GM12892 (cell line): ENCODE measurements at regions not wholly inside any gene's neighbourhood (a gene's known extent, or its start where the extent isn't known, plus 50 kb on each side); places are given as distances from the start of the nearest gene placed in this dataset.

Experiments
- DNase-seq: peaks from one replicate; pipeline ENCODE4 v3.0.0; 2011; ENCODE audit not compliant: insufficient read length
- FAIRE-seq: peaks from 2 replicates; lab custom pipeline; 2011; peaks lifted over from hg19 to GRCh38; lab: Jason Lieb, UNC
- POLR2A ChIP-seq: IDR thresholded peaks from 2 replicates; pipeline ENCODE4 v1.6.1; 2011; ENCODE audit warnings: low read depth, low read length, control low read depth
- POLR2AphosphoS5 ChIP-seq: IDR thresholded peaks from 2 replicates; pipeline ENCODE4 v1.6.1; 2011; ENCODE audit warnings: low read depth, low read length, control low read depth
- TAF1 ChIP-seq: IDR thresholded peaks from 2 replicates; pipeline ENCODE4 v1.6.1; 2011; ENCODE audit warnings: low read depth, mild to moderate bottlenecking, control low read depth, low read length, borderline replicate concordance

DNA sequence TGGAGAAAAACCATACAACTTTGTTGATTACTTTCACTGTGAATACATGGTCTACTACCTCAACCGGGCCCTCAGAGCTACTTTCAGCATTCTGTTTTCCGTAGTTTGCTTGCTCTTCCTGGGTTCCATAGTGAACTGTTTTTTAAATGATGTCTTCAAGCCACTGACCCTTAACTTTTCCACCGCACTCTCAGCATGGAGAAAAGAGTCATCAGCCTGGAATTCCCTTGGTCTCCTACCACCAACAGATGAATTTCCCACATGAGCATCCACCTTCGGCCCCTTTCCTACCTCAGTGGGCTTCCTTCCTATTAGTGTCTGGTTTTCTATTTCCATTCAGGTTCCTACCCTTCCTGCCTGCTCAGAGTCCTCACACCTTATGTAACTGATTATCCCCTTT, 135.9 kb upstream of the ADAMTSL1 start:
- DNase-seq (no peak), FAIRE-seq (no peak)
- no peak for TF ChIP-seq POLR2A
- TF ChIP-seq POLR2AphosphoS5, result no peak
- no peak for TF ChIP-seq TAF1

DNA sequence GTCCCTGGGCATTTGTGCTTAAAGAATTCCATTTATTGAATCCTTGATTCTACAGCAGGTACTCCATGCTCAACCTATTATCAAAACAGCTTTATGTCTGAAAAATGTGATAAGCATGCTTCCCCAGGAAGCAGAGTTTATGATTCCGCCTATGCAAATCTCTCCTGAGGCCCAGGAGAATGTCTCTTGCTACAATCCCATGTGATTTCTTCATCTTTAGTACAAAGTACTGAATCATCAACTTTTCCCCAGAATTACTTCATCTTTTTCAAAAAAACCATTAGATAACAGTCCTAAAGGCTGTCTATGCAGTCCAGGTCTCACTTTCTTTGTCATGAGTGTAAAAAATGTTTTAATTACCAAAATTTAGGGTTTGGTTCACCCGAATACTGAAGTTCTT, 130.2 kb upstream of the ADAMTSL1 start:
- DNase-seq, result no peak
- TF ChIP-seq TAF1, result no peak
- TF ChIP-seq POLR2AphosphoS5, result no peak
- no peak for TF ChIP-seq POLR2A
- no peak for FAIRE-seq

DNA sequence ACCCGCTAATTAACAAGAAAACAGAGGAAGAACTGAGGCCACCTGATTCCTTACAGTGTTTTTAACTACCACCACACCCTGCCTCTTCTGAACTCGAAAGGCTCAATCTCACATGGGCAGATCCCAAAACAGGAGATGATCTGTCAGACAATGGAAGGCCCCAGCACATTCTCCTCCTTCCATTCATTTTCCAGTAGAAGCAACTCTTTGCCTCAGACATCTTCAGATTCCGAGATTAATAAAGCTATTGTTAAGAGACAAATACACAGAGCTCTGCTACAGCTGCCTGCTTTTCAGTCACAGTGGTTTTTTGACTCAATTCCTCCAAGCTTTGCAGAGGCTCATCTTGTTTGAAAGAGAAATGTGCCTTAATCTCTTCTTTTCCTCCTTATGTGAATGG, 127.2 kb upstream of the ADAMTSL1 start:
- DNase-seq (no peak), FAIRE-seq (no peak)
- no peak for TF ChIP-seq TAF1
- TF ChIP-seq POLR2A, result no peak
- TF ChIP-seq POLR2AphosphoS5, result no peak

DNA sequence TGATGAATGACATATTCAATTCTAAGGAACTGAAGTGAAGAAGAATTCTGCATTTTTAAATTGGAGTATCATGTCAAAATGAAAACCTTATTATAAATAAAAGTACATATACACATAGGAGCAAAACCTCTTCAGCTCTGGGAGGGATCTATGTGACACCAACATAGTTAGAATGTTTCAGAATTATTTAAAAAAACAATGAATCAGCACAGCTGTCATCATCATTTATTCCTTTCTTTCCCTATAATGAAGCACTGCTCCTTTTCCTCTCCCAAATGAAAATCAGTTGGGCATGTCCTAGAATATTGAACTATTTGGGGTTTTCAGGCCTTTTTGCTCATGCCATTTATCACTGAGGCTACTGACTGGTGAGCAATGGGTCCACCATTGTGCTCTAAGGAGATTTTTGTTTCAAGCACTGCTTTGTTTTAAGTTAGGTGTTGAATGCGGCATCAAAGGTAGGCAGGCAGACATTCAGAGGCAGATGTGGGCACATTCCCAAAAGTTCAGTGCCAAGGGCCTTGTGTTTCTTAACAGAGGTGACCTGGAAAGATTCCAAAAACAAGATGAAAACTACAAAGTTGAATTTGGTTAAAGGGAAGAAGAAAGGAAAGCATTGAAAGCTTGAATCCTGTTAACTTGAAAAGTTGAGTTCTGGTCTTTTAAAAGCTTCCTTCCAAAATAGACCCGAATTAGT, 126.4 kb upstream of the ADAMTSL1 start:
- TF ChIP-seq POLR2A, result no peak
- TF ChIP-seq POLR2AphosphoS5, result no peak
- TF ChIP-seq TAF1, result no peak
- FAIRE-seq (no peak), DNase-seq (no peak)

DNA sequence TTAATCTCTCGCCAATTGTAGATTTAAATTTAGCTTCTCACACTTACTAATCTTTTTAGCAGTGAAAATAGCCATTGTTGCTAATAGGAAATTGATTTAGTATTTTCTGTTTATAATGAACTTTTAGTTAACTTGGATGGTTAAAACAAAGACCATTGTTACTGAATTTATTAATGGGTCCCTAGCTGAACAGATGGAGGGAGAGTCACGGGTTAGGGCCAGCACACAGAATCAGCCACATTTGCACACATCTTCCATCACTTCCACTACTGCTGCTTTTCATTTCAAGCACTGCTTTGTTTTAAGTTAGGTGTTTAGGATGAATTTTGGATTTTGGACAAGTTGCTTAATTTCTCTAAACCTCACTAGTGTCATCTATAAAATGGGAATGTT, 125.9 kb upstream of the ADAMTSL1 start:
- TF ChIP-seq POLR2A (no peak), TAF1 (no peak), POLR2AphosphoS5 (no peak)
- FAIRE-seq (no peak), DNase-seq (no peak)

DNA sequence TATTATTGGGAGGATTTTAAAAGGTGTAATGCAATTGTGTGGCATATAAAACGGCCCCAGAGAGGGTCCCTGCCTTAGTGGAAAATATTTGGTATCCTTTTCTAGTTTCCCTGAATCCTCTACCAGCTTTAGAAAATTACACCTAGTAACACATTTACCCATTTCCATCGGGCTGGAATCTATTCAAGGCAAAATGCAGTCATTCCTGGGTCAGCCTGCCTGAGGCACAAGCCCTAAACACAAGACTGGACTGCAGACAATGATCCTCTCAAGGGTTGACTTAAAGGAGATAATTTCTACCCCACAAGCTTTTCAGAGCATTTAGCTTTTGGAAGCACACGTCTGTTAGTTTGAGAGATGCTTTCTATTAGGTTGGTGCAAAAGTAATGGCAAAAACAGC, 124.4 kb upstream of the ADAMTSL1 start:
- FAIRE-seq (no peak), DNase-seq (no peak)
- TF ChIP-seq TAF1, result no peak
- TF ChIP-seq POLR2AphosphoS5, result no peak
- TF ChIP-seq POLR2A, result no peak

DNA sequence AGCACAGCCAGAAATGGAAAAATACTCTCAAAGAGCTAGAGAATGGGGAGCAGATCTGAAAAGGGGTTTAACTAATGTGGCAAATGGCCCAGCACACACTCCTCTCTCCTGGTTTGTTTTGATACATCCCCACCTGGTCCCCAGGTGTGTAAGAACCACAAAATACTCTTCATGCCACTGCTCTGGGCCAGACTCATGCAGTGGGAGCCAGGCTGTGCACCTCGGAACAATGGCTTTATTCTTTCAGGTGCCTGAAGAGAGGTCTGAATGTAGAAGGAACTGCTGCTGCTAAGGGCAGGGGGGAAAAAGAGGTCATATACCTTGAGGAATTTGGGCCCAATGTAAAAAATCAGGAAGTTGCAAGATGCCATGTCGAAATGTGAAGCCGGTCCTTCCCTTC, 123.9 kb upstream of the ADAMTSL1 start:
- no peak for DNase-seq
- FAIRE-seq, result no peak
- TF ChIP-seq POLR2AphosphoS5 (no peak), TAF1 (no peak), POLR2A (no peak)

DNA sequence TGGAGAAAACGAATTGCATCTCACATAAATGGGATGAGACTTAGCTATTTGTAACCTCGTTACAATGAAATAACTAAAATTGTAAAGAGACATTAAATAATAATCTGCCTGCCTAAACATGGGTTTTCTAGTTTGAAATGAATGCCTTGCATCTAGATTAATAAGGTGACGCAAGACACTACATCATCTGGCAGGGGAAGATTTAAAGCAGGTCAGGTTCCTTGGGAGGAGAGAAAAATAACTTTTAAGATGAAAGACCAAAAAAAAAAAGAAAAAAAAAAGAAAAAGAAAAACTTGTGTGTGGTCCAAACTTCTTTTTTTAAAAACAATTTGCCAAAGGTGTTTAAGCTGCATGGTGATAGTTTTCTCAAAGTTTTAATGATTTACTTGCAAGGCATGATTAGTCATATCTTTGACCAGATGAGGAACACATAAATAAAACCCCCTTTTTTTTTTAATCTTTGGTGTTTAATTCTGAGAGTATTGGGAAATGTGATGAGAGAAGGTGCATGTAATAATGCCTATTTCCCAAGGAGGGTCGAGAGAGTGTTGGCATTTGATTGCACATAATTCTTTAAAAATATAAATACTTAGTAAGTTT, 122.9 kb upstream of the ADAMTSL1 start:
- FAIRE-seq (no peak), DNase-seq (no peak)
- TF ChIP-seq POLR2A (no peak), POLR2AphosphoS5 (no peak), TAF1 (no peak)

DNA sequence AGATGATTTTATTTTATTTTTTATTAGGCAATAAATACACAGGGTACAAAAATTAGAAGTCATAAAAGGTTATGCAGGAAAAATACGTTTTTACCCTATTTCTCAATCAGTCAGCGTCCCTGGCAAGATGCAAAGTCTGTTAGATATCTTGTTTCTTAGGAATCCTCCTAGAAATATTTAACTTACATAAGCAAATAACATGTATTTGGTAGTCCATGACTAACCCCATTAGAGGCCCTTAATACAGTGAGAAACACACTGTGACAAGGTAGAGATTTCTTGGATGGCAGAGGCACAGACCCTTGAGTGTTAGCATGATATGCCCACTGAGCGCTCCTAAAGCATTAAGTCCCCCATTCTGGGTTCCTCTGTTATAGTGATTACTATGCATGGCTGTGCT, 121.2 kb upstream of the ADAMTSL1 start:
- TF ChIP-seq POLR2A (no peak), TAF1 (no peak), POLR2AphosphoS5 (no peak)
- FAIRE-seq (no peak), DNase-seq (no peak)

DNA sequence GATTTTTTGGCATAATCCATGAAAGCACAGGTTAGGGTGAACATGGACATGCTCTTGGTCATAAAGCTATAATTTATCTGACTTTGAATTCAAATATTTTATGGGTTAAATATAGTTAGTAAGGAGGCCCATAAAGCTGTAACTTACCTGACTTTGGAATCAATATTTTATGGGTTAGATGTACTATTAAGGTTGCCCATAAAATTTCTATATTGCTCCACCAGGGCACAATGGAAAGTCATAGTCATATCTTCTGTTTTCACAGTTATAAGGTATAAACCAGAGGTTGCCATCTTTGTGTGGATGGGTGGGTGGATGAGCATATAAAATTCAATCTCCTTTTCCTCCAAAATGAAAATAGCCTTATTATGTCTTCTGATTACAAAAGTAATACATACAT, 120.5 kb upstream of the ADAMTSL1 start:
- FAIRE-seq, result no peak
- DNase-seq, result no peak
- TF ChIP-seq TAF1, result no peak
- TF ChIP-seq POLR2AphosphoS5, result no peak
- no peak for TF ChIP-seq POLR2A

DNA sequence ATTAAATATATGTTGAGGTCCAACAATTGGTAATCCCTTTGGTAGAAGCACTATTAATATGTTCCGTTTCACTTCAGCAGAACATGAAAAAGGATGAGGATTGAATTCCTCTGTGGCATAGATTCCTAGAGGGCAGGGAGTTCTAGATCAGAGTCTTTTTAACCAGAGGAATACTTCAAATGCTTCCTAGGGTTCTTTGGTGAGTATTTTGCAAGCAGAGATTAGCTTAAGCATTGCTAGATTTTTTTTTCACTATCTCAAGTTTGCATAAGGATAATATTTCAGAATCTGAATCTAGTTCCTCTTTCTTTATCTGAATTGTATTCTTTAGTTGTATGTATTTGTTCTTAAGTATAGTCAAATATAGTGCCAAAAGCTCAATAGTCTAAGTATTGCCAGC, 116.6 kb upstream of the ADAMTSL1 start:
- no peak for TF ChIP-seq POLR2A
- TF ChIP-seq TAF1, result no peak
- no peak for TF ChIP-seq POLR2AphosphoS5
- no peak for FAIRE-seq
- DNase-seq, result no peak

DNA sequence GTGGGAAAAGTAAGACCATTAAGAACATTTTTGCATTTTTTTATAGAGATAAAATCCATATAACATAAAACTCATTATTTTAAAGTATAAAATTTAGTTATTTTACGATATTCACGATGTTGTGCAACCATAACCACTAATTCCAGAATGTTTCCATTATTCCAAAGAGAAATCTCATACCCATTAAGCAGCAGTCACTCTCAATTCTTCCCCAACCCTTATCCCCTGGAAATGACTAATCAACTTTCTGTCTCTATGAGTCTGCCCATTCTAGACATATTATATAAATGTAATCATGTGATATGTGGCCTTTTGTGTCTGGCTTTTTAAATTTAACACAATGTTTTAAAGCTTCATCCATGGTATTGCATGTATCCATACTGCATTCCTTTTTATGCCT, 115.6 kb upstream of the ADAMTSL1 start:
- FAIRE-seq (no peak), DNase-seq (no peak)
- TF ChIP-seq POLR2A (no peak), POLR2AphosphoS5 (no peak), TAF1 (no peak)

DNA sequence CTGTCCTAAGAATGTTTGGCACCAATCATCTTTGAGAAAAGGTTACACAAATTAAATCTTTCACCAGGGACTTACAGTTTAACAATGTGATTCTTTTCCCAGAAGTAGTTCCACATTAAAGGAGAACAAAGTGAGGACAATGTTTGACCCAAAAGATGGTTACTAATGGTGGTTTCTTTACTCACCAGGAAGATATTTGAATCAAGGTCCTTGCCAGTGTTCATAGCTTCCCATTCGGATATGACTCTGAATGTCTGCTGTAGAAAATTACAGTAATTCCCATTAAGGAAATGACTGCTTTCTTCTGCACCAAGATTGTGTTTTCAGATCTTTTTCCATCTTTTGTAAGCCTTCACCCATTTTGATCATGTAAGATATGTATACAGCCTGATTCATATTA, 114.6 kb upstream of the ADAMTSL1 start:
- no peak for DNase-seq
- FAIRE-seq, result no peak
- TF ChIP-seq TAF1 (no peak), POLR2A (no peak), POLR2AphosphoS5 (no peak)
